ENCODE measurements at regions not wholly inside any gene's neighbourhood (a gene's known extent, or its start where the extent isn't known, plus 50 kb on each side); places are given as distances from the start of the nearest gene placed in this dataset.

DNA sequence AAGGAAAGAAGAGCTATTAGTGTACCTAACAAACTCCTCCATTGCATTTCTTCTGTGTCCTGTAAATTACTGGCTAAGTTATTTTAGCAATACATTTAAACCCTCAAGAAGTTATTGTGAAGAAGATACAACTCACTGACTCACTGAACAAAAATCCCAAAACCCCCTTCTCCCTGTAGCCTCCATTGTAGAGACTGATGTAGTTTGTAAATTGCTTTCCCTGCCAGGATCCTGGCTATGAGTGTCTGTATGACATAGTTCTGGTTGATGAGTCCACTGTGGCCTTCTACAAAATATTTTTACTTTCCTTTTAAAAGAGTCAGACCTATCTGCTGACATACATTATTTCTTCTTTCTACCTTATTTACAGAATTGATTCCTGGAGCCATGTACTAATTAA, 155.6 kb downstream of the SLC6A15 start:
- TF ChIP-seq, protein P1, sequence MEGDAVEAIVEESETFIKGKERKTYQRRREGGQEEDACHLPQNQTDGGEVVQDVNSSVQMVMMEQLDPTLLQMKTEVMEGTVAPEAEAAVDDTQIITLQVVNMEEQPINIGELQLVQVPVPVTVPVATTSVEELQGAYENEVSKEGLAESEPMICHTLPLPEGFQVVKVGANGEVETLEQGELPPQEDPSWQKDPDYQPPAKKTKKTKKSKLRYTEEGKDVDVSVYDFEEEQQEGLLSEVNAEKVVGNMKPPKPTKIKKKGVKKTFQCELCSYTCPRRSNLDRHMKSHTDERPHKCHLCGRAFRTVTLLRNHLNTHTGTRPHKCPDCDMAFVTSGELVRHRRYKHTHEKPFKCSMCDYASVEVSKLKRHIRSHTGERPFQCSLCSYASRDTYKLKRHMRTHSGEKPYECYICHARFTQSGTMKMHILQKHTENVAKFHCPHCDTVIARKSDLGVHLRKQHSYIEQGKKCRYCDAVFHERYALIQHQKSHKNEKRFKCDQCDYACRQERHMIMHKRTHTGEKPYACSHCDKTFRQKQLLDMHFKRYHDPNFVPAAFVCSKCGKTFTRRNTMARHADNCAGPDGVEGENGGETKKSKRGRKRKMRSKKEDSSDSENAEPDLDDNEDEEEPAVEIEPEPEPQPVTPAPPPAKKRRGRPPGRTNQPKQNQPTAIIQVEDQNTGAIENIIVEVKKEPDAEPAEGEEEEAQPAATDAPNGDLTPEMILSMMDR (IDR thresholded peaks at IDR 0.05; ENCODE audit: low read depth, low read length, missing control alignments), result no peak
- no peak for DNase-seq (ENCODE audit: low read depth)
- no peak overlapping the region for H3K4me3 ChIP-seq (ENCODE audit: low read depth, low read length)

GRCh38 chr12:84745127-84745526, 167.5 kb downstream of the SLC6A15 start:
- H3K4me3 ChIP-seq (ENCODE audit: low read depth, low read length), result no peak overlapping the region
- TF ChIP-seq, protein P1 (IDR thresholded peaks at IDR 0.05; ENCODE audit: low read depth, low read length, missing control alignments), result no peak
- DNase-seq (ENCODE audit: low read depth), result no peak

GRCh38 chr12:84741692-84742091, 170.9 kb downstream of the SLC6A15 start:
- TF ChIP-seq, protein P1 (IDR thresholded peaks at IDR 0.05; ENCODE audit: low read depth, low read length, missing control alignments), result no peak
- DNase-seq (ENCODE audit: low read depth), result no peak
- no peak overlapping the region for H3K4me3 ChIP-seq (ENCODE audit: low read depth, low read length)

- no peak overlapping the region for H3K4me3 ChIP-seq (ENCODE audit: low read depth, low read length)
- TF ChIP-seq, protein P1 (IDR thresholded peaks at IDR 0.05; ENCODE audit: low read depth, low read length, missing control alignments), result no peak
- DNase-seq (ENCODE audit: low read depth), result no peak
Measured at GRCh38 chr12:84741031-84741430, 171.6 kb downstream of the SLC6A15 start.

- TF ChIP-seq, protein P1 (IDR thresholded peaks at IDR 0.05; ENCODE audit: low read depth, low read length, missing control alignments), result no peak
- no peak for DNase-seq (ENCODE audit: low read depth)
- H3K4me3 ChIP-seq (ENCODE audit: low read depth, low read length), result no peak overlapping the region
Measured at GRCh38 chr12:84740602-84741001, 172.0 kb downstream of the SLC6A15 start.

- TF ChIP-seq, protein P1 (IDR thresholded peaks at IDR 0.05; ENCODE audit: low read depth, low read length, missing control alignments), result no peak
- no peak for DNase-seq (ENCODE audit: low read depth)
Measured at GRCh38 chr12:84738481-84738972, 174.1 kb downstream of the SLC6A15 start.

DNA sequence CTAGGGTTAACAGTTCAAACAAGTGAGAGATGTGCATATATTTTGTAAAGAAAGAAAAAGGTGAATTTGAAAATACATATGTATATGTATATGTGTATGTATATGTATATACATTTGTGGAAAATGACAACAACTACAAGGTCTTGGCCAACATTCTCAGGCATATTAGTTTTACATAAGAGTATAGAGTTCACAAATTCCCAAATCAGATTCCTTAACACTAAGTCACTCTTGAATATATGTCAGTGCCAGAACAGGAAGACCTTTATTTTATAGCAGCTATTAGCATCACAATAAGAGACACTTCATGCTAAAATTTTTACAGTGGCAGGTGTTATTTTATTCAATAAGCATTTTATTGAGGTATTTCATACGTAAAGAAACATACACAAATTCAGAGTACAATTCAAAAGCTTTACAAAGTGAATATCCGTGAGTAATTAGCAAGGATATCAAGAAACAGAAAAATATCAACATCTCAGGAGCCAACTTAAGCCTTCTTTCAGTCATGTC, 179.7 kb downstream of the SLC6A15 start:
- TF ChIP-seq, protein P1 (IDR thresholded peaks at IDR 0.05; ENCODE audit: low read depth, low read length, missing control alignments), result no peak
- no peak overlapping the region for H3K4me3 ChIP-seq (ENCODE audit: low read depth, low read length)
- no peak for DNase-seq (ENCODE audit: low read depth)

More at GRCh38 chr12:84738481-84738972, 174.1 kb downstream of the SLC6A15 start:
- H3K4me3 ChIP-seq (ENCODE audit: low read depth, low read length), result no peak overlapping the region
